GM12878 (cell line): ENCODE measurements at regions not wholly inside any gene's neighbourhood (a gene's known extent, or its start where the extent isn't known, plus 50 kb on each side); places are given as distances from the start of the nearest gene placed in this dataset.

Source experiments
- ATAC-seq: fragments of 200-7000 bp; cut with Tn5 transposase; 3 replicates; pipeline ENCODE4 v1.9.1; 2020; ENCODE audit warnings: mild to moderate bottlenecking, moderate library complexity
- BruUV-seq: library from RNA; stranded (reverse); fragments of 400-500 nt; replicated peaks from 2 replicates; lab custom pipeline; 2021; lab: Mats Ljungman, UMichigan
- CTCF ChIA-PET: fragments of 300-600 bp; sonication (Branson Sonifier 250); formaldehyde crosslinking; extraction: SDS; loops from one replicate; lab custom pipeline; 2021; ENCODE audit warnings: inconsistent platforms; lab: Yijun Ruan, JAX
- POLR2A ChIA-PET: fragments of 350-600 bp; formaldehyde crosslinking; extraction: SDS; loops from one replicate; lab custom pipeline; 2021; ENCODE audit warnings: inconsistent platforms; lab: Charles Lee
- RAD21 ChIA-PET: fragments of 300-600 bp; sonication (Branson Sonifier 250); formaldehyde crosslinking; loops from one replicate; lab custom pipeline; 2023; ENCODE audit warnings: antibody characterized with exemption; ENCODE audit not compliant: unreplicated experiment; lab: Charles Lee
- SMC1A ChIA-PET: fragments of 300-600 bp; sonication (Branson Sonifier 250); formaldehyde crosslinking; loops from one replicate; lab custom pipeline; 2023; ENCODE audit not compliant: unreplicated experiment, uncharacterized antibody; lab: Charles Lee
- DNase-seq: peaks from one replicate; pipeline ENCODE4 v3.0.0-alpha.2; 2011; ENCODE audit warnings: low read depth, low spot score
- FAIRE-seq: peaks from 3 replicates; lab custom pipeline; 2011; peaks lifted over from hg19 to GRCh38; lab: Jason Lieb, UNC
- H2AFZ ChIP-seq: 2 replicates; pipeline ENCODE4 v1.6.0; 2011; ENCODE audit warnings: low read depth, low read length, control low read depth; ENCODE audit not compliant: control insufficient read depth
- H3K27ac ChIP-seq: 2 replicates; pipeline ENCODE4 v1.5.1; 2011; ENCODE audit warnings: control low read depth; ENCODE audit not compliant: control insufficient read depth, insufficient read depth
- H3K27me3 ChIP-seq, 2 experiments: replicated peaks in 1 of 2; 2 replicates each; pipeline versions ENCODE4 v1.6.0 to v1.6.1; 2011; ENCODE audit warnings: low read length in 1 of 2; ENCODE audit not compliant: control insufficient read depth in 2 of 2, insufficient read depth in 2 of 2
- H3K36me3 ChIP-seq, 2 experiments: 2 replicates each; pipeline ENCODE4 v1.5.1; 2011; ENCODE audit warnings: low read length in 1 of 2; ENCODE audit not compliant: control insufficient read depth in 2 of 2, insufficient read depth in 2 of 2
- H3K4me1 ChIP-seq: 2 replicates; pipeline ENCODE4 v1.6.1; 2011; ENCODE audit warnings: mild to moderate bottlenecking, low read length, moderate library complexity, mixed read lengths; ENCODE audit not compliant: control insufficient read depth, insufficient read depth
- H3K4me2 ChIP-seq: 2 replicates; pipeline ENCODE4 v1.6.0; 2011; ENCODE audit warnings: control low read depth; ENCODE audit not compliant: control insufficient read depth, insufficient read depth
- H3K4me3 ChIP-seq: fragments of 200-600 bp; sonication (generic); 2 replicates; pipeline ENCODE4 v1.5.1; 2016
- H3K79me2 ChIP-seq: 2 replicates; pipeline ENCODE4 v1.6.0; 2011; ENCODE audit warnings: low read length; ENCODE audit not compliant: control insufficient read depth, insufficient read depth
- H3K9ac ChIP-seq: 2 replicates; pipeline ENCODE4 v1.8.0; 2011; ENCODE audit warnings: low read length, control low read depth, mixed read lengths; ENCODE audit not compliant: control insufficient read depth, insufficient read depth
- H3K9me3 ChIP-seq: replicated peaks from 3 replicates; pipeline ENCODE4 v1.5.1; 2011; ENCODE audit warnings: mild to moderate bottlenecking, low read length; ENCODE audit not compliant: control insufficient read depth, insufficient read depth
- H4K20me1 ChIP-seq: 2 replicates; pipeline ENCODE4 v1.6.0; 2011; ENCODE audit not compliant: control insufficient read depth, insufficient read depth
- ATF3 ChIP-seq: IDR thresholded peaks from 2 replicates; pipeline ENCODE4 v1.6.1; 2011; ENCODE audit warnings: low read depth, mild to moderate bottlenecking, low read length, moderate library complexity, borderline replicate concordance; ENCODE audit errors: extremely low read depth
- BCL3 ChIP-seq: IDR thresholded peaks from 2 replicates; pipeline ENCODE4 v1.6.1; 2011; ENCODE audit warnings: borderline replicate concordance, low read depth, mild to moderate bottlenecking, moderate library complexity, low read length; ENCODE audit not compliant: insufficient read depth, poor library complexity, severe bottlenecking
- BHLHE40 ChIP-seq, 2 experiments: fragments of 450-650 bp in 1 of 2; IDR thresholded peaks; 2 replicates each; pipeline ENCODE4 v1.6.1; 2011 to 2017; ENCODE audit warnings: low read depth in 2 of 2, borderline replicate concordance in 1 of 2, improper control_type of control experiment in 1 of 2, low read length in 1 of 2, mild to moderate bottlenecking in 1 of 2
- CEBPB ChIP-seq, 2 experiments: fragments of 150-350 bp in 1 of 2; IDR thresholded peaks; 2 replicates each; pipeline ENCODE4 v1.6.1; 2012 to 2014; ENCODE audit warnings: low read depth in 2 of 2, low read length in 2 of 2, borderline replicate concordance in 1 of 2, inconsistent platforms in 1 of 2
- DPF2 ChIP-seq: fragments of 450-650 bp; IDR thresholded peaks from 2 replicates; pipeline ENCODE4 v1.6.1; 2017; ENCODE audit warnings: mild to moderate bottlenecking
- E2F4 ChIP-seq: IDR thresholded peaks from 2 replicates; pipeline ENCODE4 v1.6.1; 2012; ENCODE audit warnings: low read depth, low read length, improper control_type of control experiment
- ESRRA ChIP-seq: IDR thresholded peaks from 2 replicates; pipeline ENCODE4 v1.6.1; 2012; ENCODE audit warnings: mild to moderate bottlenecking, low read length, improper control_type of control experiment
- FOS ChIP-seq: IDR thresholded peaks from 3 replicates; pipeline ENCODE4 v1.6.1; 2011; ENCODE audit warnings: borderline replicate concordance; ENCODE audit not compliant: insufficient read length; ENCODE audit errors: extremely low read depth
- KAT2A ChIP-seq: conservative IDR thresholded peaks from 2 replicates; pipeline ENCODE4 v1.6.1; 2011; ENCODE audit warnings: low read depth, low read length; ENCODE audit not compliant: control insufficient read depth
- MYB ChIP-seq: fragments of 150-350 bp; IDR thresholded peaks from 2 replicates; pipeline ENCODE4 v1.6.1; 2014; ENCODE audit warnings: mild to moderate bottlenecking, low read depth, low read length, borderline replicate concordance
- NR2C1 ChIP-seq: fragments of 450-650 bp; IDR thresholded peaks from 2 replicates; pipeline ENCODE4 v1.6.1; 2017; ENCODE audit warnings: antibody characterized with exemption, mild to moderate bottlenecking, moderate library complexity
- PAX5 ChIP-seq: IDR thresholded peaks from 2 replicates; pipeline ENCODE4 v1.6.1; 2011; ENCODE audit warnings: low read depth, low read length, borderline replicate concordance
- PKNOX1 ChIP-seq: fragments of 450-650 bp; IDR thresholded peaks from 2 replicates; pipeline ENCODE4 v1.6.1; 2016; ENCODE audit warnings: mild to moderate bottlenecking
- SIX5 ChIP-seq: IDR thresholded peaks from 2 replicates; pipeline ENCODE4 v1.6.1; 2011; ENCODE audit warnings: mild to moderate bottlenecking, low read depth, low read length, moderate library complexity; ENCODE audit not compliant: severe bottlenecking
- SREBF2 ChIP-seq: IDR thresholded peaks from 2 replicates; pipeline ENCODE4 v1.6.1; 2012; ENCODE audit warnings: mild to moderate bottlenecking, low read length
- USF1 ChIP-seq: IDR thresholded peaks from 2 replicates; pipeline ENCODE4 v1.6.1; 2011; ENCODE audit warnings: borderline replicate concordance, low read depth, mild to moderate bottlenecking, moderate library complexity, mixed read lengths, low read length; ENCODE audit not compliant: insufficient read depth; ENCODE audit errors: extremely low read length
- YY1 ChIP-seq: IDR thresholded peaks from 2 replicates; pipeline ENCODE4 v1.6.1; 2011; ENCODE audit warnings: low read depth, mild to moderate bottlenecking, low read length
- ZNF622 ChIP-seq: fragments of 450-650 bp; IDR thresholded peaks from 2 replicates; pipeline ENCODE4 v1.6.1; 2017; ENCODE audit warnings: mild to moderate bottlenecking, inconsistent platforms
- WGBS: methylation state at CpG from one replicate; pipeline ENCODE4 v1.1.6; 2016; ENCODE audit warnings: low lambda C conversion rate; ENCODE audit not compliant: insufficient replicate concordance, insufficient coverage; ENCODE audit errors: missing lambda C conversion rate; 5-methylcytosine and 5-hydroxymethylcytosine counted together
- in situ Hi-C: fragments of 300-500 bp; cut with MboI; formaldehyde crosslinking; loops from 9 replicates; pipeline ENCODE4 v1.14.3; 2018; ENCODE audit warnings: mixed read lengths
- intact Hi-C: fragments of 100-400 bp; cut with micrococcal nuclease; formaldehyde crosslinking; loops from one replicate; pipeline ENCODE4 v1.14.2; 2022; ENCODE audit not compliant: unreplicated experiment

- no peaks in the 10 kb centered on the region for H3K9me3 ChIP-seq
- FAIRE-seq (no peak), DNase-seq (no peak)
- SMC1A ChIA-PET: interaction anchor here (0.7 kb wide), 1 partner anchor 295 kb away, joined by 3 read pairs; no protein-coding TSS in a partner anchor
- TF ChIP-seq ESRRA: no peak
- no peak for TF ChIP-seq KAT2A
- TF ChIP-seq BCL3: no peak
- no peak for TF ChIP-seq SIX5
- no peak for TF ChIP-seq ZNF622
- no peak for TF ChIP-seq DPF2
- TF ChIP-seq PAX5: no peak
- TF ChIP-seq BHLHE40 (IDR thresholded peaks at IDR 0.05; ENCODE audit: borderline replicate concordance in 1 of 2, low read depth in 2 of 2, low read length in 1 of 2): no peak
- no peak for TF ChIP-seq YY1
- no peak for TF ChIP-seq E2F4
- no peak for TF ChIP-seq PKNOX1
- no peak for TF ChIP-seq CEBPB (IDR thresholded peaks at IDR 0.05; ENCODE audit: borderline replicate concordance in 1 of 2, low read depth in 2 of 2, low read length in 2 of 2)
- TF ChIP-seq MYB: no peak
- no peak for TF ChIP-seq ATF3
- no peak for TF ChIP-seq NR2C1
- no peak for TF ChIP-seq SREBF2
- TF ChIP-seq USF1: no peak
- no peak for TF ChIP-seq FOS
- TF ChIP-seq, all 136 proteins: peak for 0
- Histone ChIP-seq H4K20me1 (no peaks in the 10 kb centered on the region), H3K9ac (no peak overlapping the region), H2AFZ (no peak overlapping the region), H3K27me3 (no peaks in the 10 kb centered on the region), H3K79me2 (no peaks in the 10 kb centered on the region), H3K4me3 (no peak overlapping the region), H3K4me2 (no peak overlapping the region), H3K4me1 (no peaks in the 10 kb centered on the region), H3K27ac (no peak overlapping the region), H3K36me3 (no peaks in the 10 kb centered on the region)
- WGBS: 36% methylated on average over 7 of the region's 7 CpGs
- intact Hi-C loops (no loop called here), in situ Hi-C loops (no loop called here)
- ChIA-PET POLR2A (no interaction called here), RAD21 (no interaction called here), CTCF (no interaction called here)
- no TSS peak for BruUV-seq
- no peak for ATAC-seq
Measured at GRCh38 chr16:54544553-54545180, 258.1 kb upstream of the IRX3 start.
